ENCODE measurements at regions not wholly inside any gene's neighbourhood (a gene's known extent, or its start where the extent isn't known, plus 50 kb on each side); places are given as distances from the start of the nearest gene placed in this dataset.
A peak's percentile ranks its signal among the peaks of the same experiment; 100 is the strongest.

- Histone ChIP-seq H3K9ac (ENCODE audit: insufficient read depth in 1 of 2, low read length in 2 of 2) (no peak overlapping the region), H3K4me3 (no peak overlapping the region), H3K27me3 (ENCODE audit: control insufficient read depth in 3 of 3, insufficient read depth in 3 of 3, low read length in 2 of 3) (no peaks in the 10 kb centered on the region), H3K27ac (ENCODE audit: low read depth in 1 of 2, low read length in 1 of 2) (no peak overlapping the region), H3K9me3 (ENCODE audit: control insufficient read depth in 4 of 4, insufficient read depth in 3 of 4, low read length in 3 of 4) (no peaks in the 10 kb centered on the region), H3K36me3 (ENCODE audit: control insufficient read depth in 4 of 4, insufficient read depth in 4 of 4, low read length in 4 of 4) (no peaks in the 10 kb centered on the region), H3K4me1 (ENCODE audit: control insufficient read depth in 5 of 5, insufficient read depth in 5 of 5, low read length in 5 of 5) (no peaks in the 10 kb centered on the region)
- TF ChIP-seq CTCF (IDR thresholded peaks at IDR 0.05; ENCODE audit: control extremely low read depth, extremely low read depth), result no peak
- DNase-seq (no peak), ATAC-seq (ENCODE audit: insufficient read depth, low FRiP score) (no peak)
- WGBS, 2 donors, result 73 to 76% methylated on average over 1 of the region's 1 CpG
Measured at GRCh38 chr18:27411013-27411412, 225.9 kb upstream of the CHST9 start.

GRCh38 chr18:27404855-27405254 lies 219.7 kb upstream of the CHST9 start:
- no peak overlapping the region for H3K4me3 ChIP-seq
- no peaks in the 10 kb centered on the region for H3K4me1 ChIP-seq (ENCODE audit: control insufficient read depth in 5 of 5, insufficient read depth in 5 of 5, low read length in 5 of 5)
- H3K27me3 ChIP-seq (ENCODE audit: control insufficient read depth in 3 of 3, insufficient read depth in 3 of 3, low read length in 2 of 3), result no peaks in the 10 kb centered on the region
- DNase-seq (no peak), ATAC-seq (ENCODE audit: insufficient read depth, low FRiP score) (no peak)
- WGBS, 2 donors, result 74 to 78% methylated on average over 2 of the region's 2 CpGs
- no peaks in the 10 kb centered on the region for H3K36me3 ChIP-seq (ENCODE audit: control insufficient read depth in 4 of 4, insufficient read depth in 4 of 4, low read length in 4 of 4)
- no peak for TF ChIP-seq CTCF (IDR thresholded peaks at IDR 0.05; ENCODE audit: control extremely low read depth, extremely low read depth)
- no peaks in the 10 kb centered on the region for H3K9me3 ChIP-seq (ENCODE audit: control insufficient read depth in 4 of 4, insufficient read depth in 3 of 4, low read length in 3 of 4)
- H3K9ac ChIP-seq (ENCODE audit: insufficient read depth in 1 of 2, low read length in 2 of 2), result no peak overlapping the region
- no peak overlapping the region for H3K27ac ChIP-seq (ENCODE audit: low read depth in 1 of 2, low read length in 1 of 2)

DNA sequence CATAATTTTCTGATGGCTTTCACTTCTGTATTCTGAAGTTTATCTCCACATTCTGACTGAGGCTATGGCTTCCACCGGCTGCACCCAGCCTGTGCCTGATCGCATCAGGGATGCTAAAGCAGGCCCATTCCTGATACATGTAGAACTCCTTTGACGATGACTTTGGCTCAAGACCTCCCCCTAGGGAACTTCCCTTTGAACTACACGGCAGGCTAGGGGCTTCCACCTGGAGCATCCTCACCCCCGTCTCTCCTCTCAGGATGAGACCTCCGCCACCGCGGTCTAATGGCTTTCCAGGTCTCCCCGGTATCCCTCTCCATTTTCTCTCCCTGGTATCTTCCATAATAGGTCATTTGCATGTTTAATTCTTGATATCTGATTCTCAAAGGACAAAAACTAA lies 214.9 kb upstream of the CHST9 start:
- H3K27ac ChIP-seq (ENCODE audit: low read depth in 1 of 2, low read length in 1 of 2), result no peak overlapping the region
- H3K9ac ChIP-seq (ENCODE audit: insufficient read depth in 1 of 2, low read length in 2 of 2), result no peak overlapping the region
- no peak overlapping the region for H3K4me3 ChIP-seq
- WGBS, 2 donors, result 62 to 69% methylated on average over 9 of the region's 9 CpGs
- H3K36me3 ChIP-seq (ENCODE audit: control insufficient read depth in 4 of 4, insufficient read depth in 4 of 4, low read length in 4 of 4), result no peaks in the 10 kb centered on the region
- H3K27me3 ChIP-seq (ENCODE audit: control insufficient read depth in 3 of 3, insufficient read depth in 3 of 3, low read length in 2 of 3), result no peaks in the 10 kb centered on the region
- peaks cover 0 to 9% (median 0%) of the 10 kb centered on the region in 5 donors for H3K4me1 ChIP-seq (ENCODE audit: control insufficient read depth in 5 of 5, insufficient read depth in 5 of 5, low read length in 5 of 5)
- H3K9me3 ChIP-seq (ENCODE audit: control insufficient read depth in 4 of 4, insufficient read depth in 3 of 4, low read length in 3 of 4), result no peaks in the 10 kb centered on the region
- ATAC-seq (ENCODE audit: insufficient read depth, low FRiP score), result no peak
- TF ChIP-seq CTCF (IDR thresholded peaks at IDR 0.05; ENCODE audit: control extremely low read depth, extremely low read depth), result no peak
- DNase-seq, result no peak

DNA sequence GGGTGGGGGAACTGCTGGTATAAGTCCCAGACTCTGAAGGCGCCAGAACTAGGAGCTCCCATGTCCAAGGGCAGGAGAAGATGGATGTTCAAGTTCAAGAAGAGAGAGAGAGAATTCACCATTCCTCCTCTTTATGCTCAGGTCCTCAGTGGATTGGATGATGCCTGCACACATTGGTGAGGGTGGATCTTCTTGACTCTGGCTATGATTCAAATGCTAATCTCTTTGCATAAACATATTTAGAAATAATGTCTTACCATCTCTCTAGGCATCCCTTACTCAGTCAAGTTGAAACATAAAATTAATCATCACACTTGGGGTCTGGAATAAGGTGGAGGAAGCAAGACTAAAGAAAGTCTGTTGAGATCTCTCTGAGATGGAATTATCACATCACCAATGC lies 210.6 kb upstream of the CHST9 start:
- ATAC-seq (ENCODE audit: insufficient read depth, low FRiP score), result no peak
- DNase-seq, result peak in 1 of 3 donors; percentile 15
- TF ChIP-seq CTCF (IDR thresholded peaks at IDR 0.05; ENCODE audit: control extremely low read depth, extremely low read depth), result no peak
- no peaks in the 10 kb centered on the region for H3K27me3 ChIP-seq (ENCODE audit: control insufficient read depth in 3 of 3, insufficient read depth in 3 of 3, low read length in 2 of 3)
- H3K9ac ChIP-seq (ENCODE audit: insufficient read depth in 1 of 2, low read length in 2 of 2), result no peak overlapping the region
- WGBS, 2 donors, result 78 to 85% methylated on average over 1 of the region's 1 CpG
- H3K27ac ChIP-seq (ENCODE audit: low read depth in 1 of 2, low read length in 1 of 2), result no peak overlapping the region
- no peaks in the 10 kb centered on the region for H3K36me3 ChIP-seq (ENCODE audit: control insufficient read depth in 4 of 4, insufficient read depth in 4 of 4, low read length in 4 of 4)
- H3K4me1 ChIP-seq (ENCODE audit: control insufficient read depth in 5 of 5, insufficient read depth in 5 of 5, low read length in 5 of 5), result peaks cover 0 to 9% (median 0%) of the 10 kb centered on the region in 5 donors
- no peaks in the 10 kb centered on the region for H3K9me3 ChIP-seq (ENCODE audit: control insufficient read depth in 4 of 4, insufficient read depth in 3 of 4, low read length in 3 of 4)
- H3K4me3 ChIP-seq, result no peak overlapping the region

Measured in lung (tissue), 11 donors.